Suprapubic skin (tissue), 3 donors: ENCODE measurements at regions not wholly inside any gene's neighbourhood (a gene's known extent, or its start where the extent isn't known, plus 50 kb on each side); places are given as distances from the start of the nearest gene placed in this dataset.
"Not testable (repeated sequence)": the region's sequence is repeated elsewhere in the genome, so short reads cannot be mapped to it uniquely, and the experiment has no call there.

Source experiments
- CTCF ChIP-seq, 2 donors: fragments of 200-600 bp in 1 of 2; fragments of 450-650 bp in 1 of 2; sonication (generic) in 1 of 2; IDR thresholded peaks; one replicate each; pipeline ENCODE4 v1.5.1; 2016 to 2019; ENCODE audit warnings: antibody characterized with exemption in 2 of 2, mild to moderate bottlenecking in 1 of 2, moderate library complexity in 1 of 2
- POLR2A ChIP-seq, 2 donors: fragments of 450-650 bp; IDR thresholded peaks; one replicate each; pipeline ENCODE4 v1.6.1; 2017; ENCODE audit warnings: antibody characterized with exemption in 2 of 2, mild to moderate bottlenecking in 2 of 2, moderate library complexity in 2 of 2

- TF ChIP-seq CTCF, POLR2A (IDR thresholded peaks at IDR 0.05): not testable (repeated sequence)
These were observed 61.9 kb upstream of the SULF2 start for GRCh38 chr20:47847220-47847619.
